MM.1S (cell line): ENCODE measurements at regions not wholly inside any gene's neighbourhood (a gene's known extent, or its start where the extent isn't known, plus 50 kb on each side); places are given as distances from the start of the nearest gene placed in this dataset.

Experiments
- CTCF ChIP-seq: fragments of 300-600 bp; sonication (generic); IDR thresholded peaks from 2 replicates; pipeline ENCODE4 v1.5.1; 2016; ENCODE audit warnings: antibody characterized with exemption, low read length, mixed read lengths
- EZH2phosphoT487 ChIP-seq: fragments of 300-600 bp; sonication (generic); IDR thresholded peaks from 2 replicates; pipeline ENCODE4 v1.6.1; 2018; ENCODE audit warnings: antibody characterized with exemption, low read length

DNA sequence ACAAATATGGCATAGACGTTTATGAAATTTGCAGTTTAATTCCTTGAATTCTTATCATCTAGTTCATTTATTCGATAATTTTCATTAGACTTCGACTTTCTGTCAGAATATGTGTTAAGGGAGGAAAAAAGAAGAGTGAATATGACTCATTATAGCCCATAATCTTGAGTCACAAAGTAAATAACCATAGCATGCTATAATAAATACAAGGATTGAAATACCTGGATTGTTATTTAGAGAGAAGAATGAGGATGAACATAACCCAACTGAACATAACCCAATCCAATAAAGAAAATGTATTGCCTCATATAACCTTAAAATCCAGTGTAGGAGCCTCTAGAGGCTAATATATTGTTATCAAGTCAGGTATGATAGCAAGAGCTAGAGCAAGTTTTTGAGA lies 1858.3 kb upstream of the RAG2 start:
- TF ChIP-seq CTCF = no peak
- no peak for TF ChIP-seq EZH2phosphoT487
